ENCODE measurements at regions not wholly inside any gene's neighbourhood (a gene's known extent, or its start where the extent isn't known, plus 50 kb on each side); places are given as distances from the start of the nearest gene placed in this dataset.

DNA sequence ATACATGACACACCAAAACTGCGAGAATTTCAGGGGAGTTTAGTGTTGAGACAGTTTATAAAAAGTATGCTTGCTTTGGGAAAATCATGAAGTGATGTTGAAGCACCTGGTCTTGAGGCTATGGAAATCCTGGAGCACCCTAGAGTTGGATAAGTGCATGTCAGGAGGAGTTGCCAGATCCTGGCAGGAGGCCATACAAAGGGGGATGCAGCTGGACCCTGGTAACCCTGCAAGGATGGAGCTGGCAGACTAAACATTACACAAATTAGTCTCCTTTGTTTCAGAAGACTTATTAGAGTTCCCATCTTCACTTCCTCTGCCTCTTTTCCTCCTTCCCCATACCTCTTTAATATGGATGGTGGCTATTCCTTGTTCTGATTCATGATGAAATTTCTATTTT is 907.0 kb downstream of the BCL11B start:
- DNase-seq (ENCODE audit: low read depth in 2 of 2) = no peak

DNA sequence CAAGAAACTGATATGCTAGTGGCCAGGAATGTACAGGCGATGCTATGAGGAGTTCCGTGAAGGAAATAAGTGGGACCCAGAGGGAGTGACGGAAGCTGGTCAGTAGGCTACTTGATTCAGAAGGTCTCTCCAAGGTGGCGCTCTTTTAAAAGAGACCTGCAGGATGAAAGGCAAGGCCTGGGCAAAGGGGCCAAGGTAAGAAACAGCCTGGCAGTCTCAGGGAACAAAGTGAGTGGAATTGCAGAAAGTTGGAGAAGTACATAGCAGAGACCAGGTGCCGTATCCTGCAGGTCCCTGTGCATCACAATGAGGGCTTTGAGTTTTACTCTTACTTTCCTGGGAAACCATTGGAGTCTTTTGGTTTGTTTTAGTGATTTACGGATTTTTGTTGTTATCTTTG is 905.6 kb downstream of the BCL11B start:
- DNase-seq (ENCODE audit: low read depth in 2 of 2) = no peak

GRCh38 chr14:98368221-98368620 is 903.8 kb downstream of the BCL11B start:
- DNase-seq (ENCODE audit: low read depth in 2 of 2) = no peak

- no peak for DNase-seq (ENCODE audit: low read depth in 2 of 2)
These were observed 903.1 kb downstream of the BCL11B start for GRCh38 chr14:98368916-98369315.

DNA sequence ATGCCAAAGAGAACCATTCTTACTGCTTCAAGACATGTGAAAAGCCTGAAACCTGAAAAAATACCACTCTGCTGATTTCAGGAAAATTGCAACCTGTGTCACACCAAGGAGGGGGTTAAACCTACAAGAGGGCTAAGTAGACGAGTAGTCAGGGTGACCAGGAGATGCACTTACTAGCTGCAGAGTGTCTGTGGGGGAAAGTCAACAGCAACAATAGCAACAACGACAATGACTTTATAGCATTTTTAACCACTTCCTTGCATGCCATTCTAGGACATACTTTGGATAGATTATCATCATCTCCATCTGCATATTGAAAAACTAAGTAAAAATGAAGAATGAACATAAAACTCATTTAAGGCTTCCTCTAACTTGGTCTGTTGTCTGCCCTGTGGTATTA is 902.7 kb downstream of the BCL11B start:
- no peak for DNase-seq (ENCODE audit: low read depth in 2 of 2)

DNA sequence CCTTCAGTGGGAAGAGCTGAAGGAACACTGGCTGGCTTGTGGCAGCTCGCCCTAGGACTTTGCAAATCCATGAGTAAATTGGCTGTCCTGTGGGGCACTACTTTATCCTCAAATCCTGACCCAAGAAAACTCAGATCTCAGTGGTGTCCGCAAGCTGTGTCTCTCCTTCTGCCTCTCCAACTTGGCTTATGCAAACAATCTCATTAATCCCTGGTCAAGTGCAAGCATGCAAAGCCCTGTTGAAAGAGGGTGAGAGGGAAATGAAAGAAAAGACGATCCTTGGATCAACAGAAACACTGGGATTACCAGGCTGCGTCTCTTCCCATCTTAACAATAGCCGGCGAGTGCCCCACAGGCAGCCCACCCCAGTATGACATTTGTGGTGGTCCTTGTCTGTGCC is 901.6 kb downstream of the BCL11B start:
- DNase-seq (ENCODE audit: low read depth in 2 of 2) = no peak

GRCh38 chr14:98371141-98371540 is 900.9 kb downstream of the BCL11B start:
- no peak for DNase-seq (ENCODE audit: low read depth in 2 of 2)

- no peak for DNase-seq (ENCODE audit: low read depth in 2 of 2)
These were observed 897.9 kb downstream of the BCL11B start for GRCh38 chr14:98374136-98374535.

DNA sequence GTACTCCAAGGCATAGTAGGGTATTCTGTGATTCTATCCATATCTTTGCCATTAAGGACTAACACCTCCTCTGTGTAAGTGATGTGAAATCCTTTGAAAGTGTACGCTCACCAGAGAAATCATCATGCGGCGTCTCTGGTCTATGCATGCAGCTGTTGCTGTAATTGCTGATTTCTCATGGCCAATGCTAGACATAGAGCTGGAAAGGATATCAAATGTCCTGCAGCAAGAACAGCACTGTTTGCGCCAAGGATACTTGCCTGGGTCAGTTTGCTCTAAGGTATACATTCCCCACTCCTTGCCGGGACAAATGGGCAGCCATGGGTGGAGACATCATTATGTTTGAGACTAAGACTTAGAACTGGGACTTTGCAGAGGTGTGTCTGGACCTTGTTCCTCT is 896.4 kb downstream of the BCL11B start:
- no peak for DNase-seq (ENCODE audit: low read depth in 2 of 2)

DNA sequence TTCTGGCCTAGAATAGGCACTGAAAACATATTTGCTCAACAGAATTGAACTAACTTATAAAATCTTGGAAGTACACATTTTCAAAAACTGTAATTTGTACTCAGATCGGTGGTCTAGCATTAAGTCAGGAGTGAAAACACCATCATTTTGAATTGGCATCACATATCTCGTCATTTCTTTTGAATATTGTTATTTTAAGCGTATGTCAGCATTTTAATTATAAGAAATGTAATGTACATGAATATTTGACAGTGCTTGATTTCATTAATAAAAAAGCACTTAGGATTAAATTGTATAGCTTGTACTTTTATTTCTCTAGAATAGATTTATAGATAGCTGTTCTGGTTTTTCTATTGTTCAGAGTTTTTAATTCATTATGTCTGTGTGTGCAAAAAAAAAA is 892.2 kb downstream of the BCL11B start:
- DNase-seq (ENCODE audit: low read depth in 2 of 2) = no peak

DNA sequence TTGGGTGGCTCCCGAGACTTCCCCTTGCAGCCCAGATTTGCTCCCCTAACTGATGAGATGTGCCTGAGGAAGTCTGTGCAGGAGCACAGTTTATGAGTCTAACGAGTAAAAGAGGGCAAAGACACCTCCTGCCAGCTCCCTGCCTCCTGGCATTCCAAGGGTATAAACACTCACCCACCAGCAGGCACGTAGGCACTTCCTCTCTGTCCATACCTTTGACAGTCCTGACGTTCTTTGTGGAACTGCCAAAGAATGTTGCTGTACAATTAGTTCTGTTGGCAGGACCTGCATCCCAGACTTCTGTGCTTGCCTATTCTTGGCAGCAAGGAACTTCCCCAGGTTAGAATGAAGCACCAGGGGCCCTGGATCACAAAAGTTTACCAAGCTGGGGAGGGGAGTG is 889.3 kb downstream of the BCL11B start:
- no peak for DNase-seq (ENCODE audit: low read depth in 2 of 2)

DNA sequence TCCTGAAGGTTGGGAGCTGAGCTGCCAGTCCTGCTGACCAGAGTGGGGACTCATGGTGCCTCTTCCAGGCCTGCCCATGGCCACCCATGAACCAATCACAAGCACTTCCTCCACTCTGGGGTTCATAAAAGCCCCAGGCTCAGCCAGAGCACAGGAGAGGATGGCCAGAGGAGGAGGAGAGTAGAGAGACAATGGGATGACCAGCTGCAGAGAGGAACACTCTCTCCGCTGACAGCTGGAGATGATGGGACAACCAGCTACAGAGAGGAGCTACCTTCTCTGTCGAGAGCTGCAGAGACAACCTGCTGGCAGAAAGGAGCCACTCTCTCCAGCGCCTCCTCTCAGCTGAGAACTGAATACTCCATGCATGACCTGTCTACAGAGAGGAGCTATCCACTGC is 886.1 kb downstream of the BCL11B start:
- DNase-seq (ENCODE audit: low read depth in 2 of 2) = no peak

- DNase-seq (ENCODE audit: low read depth in 2 of 2) = no peak
These were observed 880.9 kb downstream of the BCL11B start for GRCh38 chr14:98391061-98391460.

GRCh38 chr14:98393527-98393926 is 878.5 kb downstream of the BCL11B start:
- DNase-seq (ENCODE audit: low read depth in 2 of 2) = no peak

DNA sequence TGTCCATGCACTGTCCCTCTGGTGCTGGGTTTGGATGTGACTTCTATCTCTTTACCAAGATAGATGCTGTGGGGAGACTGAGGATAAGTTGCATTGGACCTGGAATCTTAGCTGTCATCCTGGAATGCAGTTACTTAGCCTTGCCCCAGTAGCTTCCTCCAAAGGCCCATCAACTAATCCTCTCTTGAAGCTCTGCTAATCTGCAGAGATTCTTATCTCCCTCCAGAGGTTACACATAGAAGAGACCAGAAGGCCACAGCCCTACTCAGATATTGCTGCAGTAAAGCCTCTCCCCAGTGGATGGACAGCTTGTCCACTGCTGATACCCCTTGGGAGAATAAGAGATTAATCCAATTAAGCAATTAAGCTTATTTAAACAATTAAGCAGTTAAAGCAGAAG is 867.2 kb downstream of the BCL11B start:
- DNase-seq (ENCODE audit: low read depth in 2 of 2) = no peak

- DNase-seq (ENCODE audit: low read depth in 2 of 2) = no peak
These were observed 863.9 kb downstream of the BCL11B start for GRCh38 chr14:98408024-98408555.

DNA sequence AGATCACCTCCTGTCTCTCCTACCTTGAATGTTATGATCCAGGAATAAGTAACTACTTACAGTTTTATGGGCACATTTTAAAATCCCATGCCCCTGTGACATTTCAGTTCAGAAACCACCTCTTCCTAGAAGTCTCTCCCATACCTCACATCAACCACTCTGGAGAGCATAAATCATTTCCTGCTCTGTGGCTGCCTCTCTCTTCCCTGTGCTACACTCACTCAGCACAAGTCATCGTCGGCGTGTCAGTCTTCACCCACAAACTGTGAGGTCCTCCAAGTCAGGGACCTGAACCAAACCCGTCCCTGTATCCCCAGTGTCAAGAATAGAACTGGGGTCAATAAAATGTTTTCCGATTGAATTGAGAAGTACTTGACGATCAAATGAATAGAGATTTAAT is 863.3 kb downstream of the BCL11B start:
- DNase-seq (ENCODE audit: low read depth in 2 of 2) = no peak

DNA sequence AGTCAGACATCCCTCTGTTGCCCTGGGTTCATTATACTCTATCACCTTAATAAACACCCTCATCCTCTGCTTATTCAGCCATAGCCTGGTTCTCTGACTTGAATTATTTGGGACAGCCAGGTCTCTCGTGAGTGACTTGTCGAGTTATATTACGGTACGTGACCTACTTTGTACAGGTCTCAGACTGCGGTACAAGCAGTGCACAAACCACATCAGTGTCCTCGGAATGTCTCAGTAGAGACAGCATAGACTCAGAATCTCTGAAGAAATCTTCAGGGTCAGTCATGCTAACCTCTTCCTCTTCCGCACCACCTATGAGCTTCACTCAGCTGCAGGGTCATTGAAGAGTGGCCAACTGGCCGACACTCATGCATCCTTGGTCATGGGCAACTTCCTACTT is 860.8 kb downstream of the BCL11B start:
- no peak for DNase-seq (ENCODE audit: low read depth in 2 of 2)

DNA sequence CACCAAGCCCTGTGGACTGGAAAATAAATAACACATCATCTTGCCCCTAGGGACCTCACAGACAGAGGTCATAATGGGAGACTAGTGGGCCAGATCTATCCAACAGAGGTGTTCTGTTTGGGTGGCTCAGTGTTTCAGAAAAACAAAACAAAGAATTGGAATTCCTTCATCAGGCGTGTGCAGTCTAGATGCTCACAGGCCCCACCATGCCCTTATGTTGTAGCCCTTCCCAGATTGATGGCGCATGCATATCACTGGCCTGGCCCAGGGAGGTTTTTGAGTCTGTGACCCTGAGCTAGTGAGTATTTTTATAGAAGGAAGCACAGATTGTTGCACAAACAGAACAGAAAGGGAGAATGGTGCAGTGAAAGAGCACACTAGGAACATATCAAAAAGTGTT is 859.6 kb downstream of the BCL11B start:
- DNase-seq (ENCODE audit: low read depth in 2 of 2) = no peak

GRCh38 chr14:98415766-98416165 is 856.2 kb downstream of the BCL11B start:
- no peak for DNase-seq (ENCODE audit: low read depth in 2 of 2)

DNA sequence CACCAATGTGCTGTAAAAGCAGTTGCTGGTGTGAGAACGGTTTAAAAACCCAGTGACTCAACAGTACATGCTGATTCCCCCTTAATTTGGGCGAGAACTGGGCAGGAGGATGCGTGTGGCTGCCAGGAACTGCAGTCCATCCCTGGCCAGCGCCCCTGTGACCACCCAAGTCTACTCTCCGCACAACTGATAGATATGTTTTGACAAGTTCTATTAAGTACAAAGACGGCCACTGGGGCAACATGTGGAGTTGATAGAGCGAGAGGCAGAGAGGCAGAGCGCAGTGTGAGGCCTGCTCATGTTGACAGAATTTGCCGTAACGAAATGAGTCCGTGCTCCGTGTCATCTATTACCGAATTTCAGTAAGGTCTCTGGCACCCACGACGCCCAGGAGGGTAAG is 855.0 kb downstream of the BCL11B start:
- DNase-seq (ENCODE audit: low read depth in 2 of 2) = no peak

DNA sequence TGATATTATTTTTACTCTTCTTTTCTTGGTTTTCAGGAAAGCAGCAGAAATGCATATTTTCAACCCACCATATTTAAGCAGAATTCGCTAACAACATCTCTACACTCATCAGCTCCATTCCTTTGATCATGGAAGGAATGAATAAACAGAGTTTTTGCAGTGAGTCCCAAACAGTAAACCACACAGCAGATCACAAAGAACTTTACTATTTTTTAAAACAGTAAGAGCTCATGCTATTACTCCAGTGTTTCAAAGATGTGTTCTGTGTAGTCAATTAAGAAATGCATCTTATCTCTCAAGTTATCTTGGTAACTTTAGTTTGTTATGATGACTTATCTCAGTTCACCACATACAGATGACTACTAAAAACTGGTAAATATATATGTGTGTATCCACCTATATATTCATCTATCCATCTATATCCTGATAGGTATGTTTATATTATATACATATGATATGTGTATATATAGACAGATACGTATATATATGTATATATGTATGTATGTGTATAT is 843.5 kb downstream of the BCL11B start:
- DNase-seq (ENCODE audit: low read depth in 2 of 2) = no peak

- DNase-seq (ENCODE audit: low read depth in 2 of 2) = no peak
These were observed 838.6 kb downstream of the BCL11B start for GRCh38 chr14:98433436-98433835.

DNA sequence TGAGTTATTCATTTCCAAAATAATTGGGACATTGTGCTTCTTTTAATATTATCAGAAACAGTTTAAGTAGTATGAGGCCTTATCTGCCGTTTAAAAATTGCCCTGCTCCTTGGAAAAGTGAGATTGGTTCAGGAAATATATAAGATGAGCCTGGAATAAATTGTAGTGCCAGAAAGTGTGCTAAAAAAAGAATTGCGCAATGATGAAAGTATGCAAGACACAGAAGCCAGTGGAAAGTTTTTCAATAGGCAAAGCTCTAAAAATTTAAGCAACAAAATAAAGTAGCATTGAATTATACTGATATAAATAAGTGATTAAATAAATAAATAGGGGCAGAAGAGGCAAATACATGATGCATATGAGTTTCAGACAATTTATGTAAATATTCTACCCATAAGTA is 834.9 kb downstream of the BCL11B start:
- DNase-seq (ENCODE audit: low read depth in 2 of 2) = no peak

- no peak for DNase-seq (ENCODE audit: low read depth in 2 of 2)
These were observed 827.9 kb downstream of the BCL11B start for GRCh38 chr14:98444077-98444476.
